ENCODE measurements at regions not wholly inside any gene's neighbourhood (a gene's known extent, or its start where the extent isn't known, plus 50 kb on each side); places are given as distances from the start of the nearest gene placed in this dataset.
"Not testable (repeated sequence)": the region's sequence is repeated elsewhere in the genome, so short reads cannot be mapped to it uniquely, and the experiment has no call there.

GRCh38 chr16:26768385-26769010 lies 298.2 kb upstream of the C16orf82 start:
- no peak for DNase-seq (ENCODE audit: low read depth in 4 of 4, low spot score in 1 of 4)

DNA sequence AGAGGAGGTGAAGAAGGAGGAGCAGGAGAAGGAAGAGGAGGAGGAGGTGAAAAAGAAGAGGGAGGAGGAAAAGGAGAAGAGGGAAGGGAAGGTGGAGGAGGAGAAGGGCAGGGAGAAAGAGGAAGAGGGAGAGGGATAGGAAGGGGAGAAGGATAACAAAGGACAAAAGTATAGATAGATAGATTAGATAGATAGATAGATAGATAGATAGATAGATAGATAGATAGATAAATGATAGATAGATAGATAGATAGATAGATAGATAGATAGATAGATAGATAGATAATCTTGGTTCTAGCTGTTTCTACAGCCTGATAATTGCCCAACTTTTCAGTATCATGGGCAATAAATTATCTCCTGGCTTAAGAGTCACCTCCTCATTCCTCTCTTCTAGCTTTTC lies 296.2 kb upstream of the C16orf82 start:
- DNase-seq (ENCODE audit: low read depth in 4 of 4, low spot score in 1 of 4): no peak

- no peak for DNase-seq (ENCODE audit: low read depth in 4 of 4, low spot score in 1 of 4)
These were observed 294.2 kb upstream of the C16orf82 start for GRCh38 chr16:26772503-26772902.

GRCh38 chr16:26777821-26778220 lies 288.9 kb upstream of the C16orf82 start:
- DNase-seq (ENCODE audit: low read depth in 4 of 4, low spot score in 1 of 4): no peak

GRCh38 chr16:26787924-26788323 lies 278.8 kb upstream of the C16orf82 start:
- DNase-seq (ENCODE audit: low read depth in 4 of 4, low spot score in 1 of 4): no peak

GRCh38 chr16:26791169-26791568 lies 275.6 kb upstream of the C16orf82 start:
- DNase-seq (ENCODE audit: low read depth in 4 of 4, low spot score in 1 of 4): no peak

- no peak for DNase-seq (ENCODE audit: low read depth in 4 of 4, low spot score in 1 of 4)
These were observed 271.5 kb upstream of the C16orf82 start for GRCh38 chr16:26795184-26795583.

DNA sequence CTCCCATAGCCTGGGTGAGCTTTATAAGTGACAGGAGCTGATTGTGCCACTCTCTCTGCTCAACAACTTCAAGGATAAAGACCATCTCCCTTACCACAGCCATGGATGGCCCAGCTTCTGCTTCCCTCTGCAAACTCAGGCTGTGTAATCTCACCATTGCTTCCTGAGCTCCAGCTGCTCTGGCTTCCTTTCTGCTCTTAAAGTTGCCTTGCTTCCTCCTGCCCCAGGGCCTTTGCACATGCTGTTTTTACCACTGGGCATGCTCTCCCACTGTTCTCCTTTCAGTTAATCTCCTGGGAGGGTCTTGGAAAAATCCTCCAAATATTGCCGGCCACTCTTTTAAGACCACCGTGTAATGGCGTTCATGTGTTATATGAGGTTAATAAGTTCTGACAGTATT lies 265.1 kb upstream of the C16orf82 start:
- no peak for DNase-seq (ENCODE audit: low read depth in 4 of 4, low spot score in 1 of 4)

GRCh38 chr16:26802440-26802839 lies 264.3 kb upstream of the C16orf82 start:
- no peak for DNase-seq (ENCODE audit: low read depth in 4 of 4, low spot score in 1 of 4)

DNA sequence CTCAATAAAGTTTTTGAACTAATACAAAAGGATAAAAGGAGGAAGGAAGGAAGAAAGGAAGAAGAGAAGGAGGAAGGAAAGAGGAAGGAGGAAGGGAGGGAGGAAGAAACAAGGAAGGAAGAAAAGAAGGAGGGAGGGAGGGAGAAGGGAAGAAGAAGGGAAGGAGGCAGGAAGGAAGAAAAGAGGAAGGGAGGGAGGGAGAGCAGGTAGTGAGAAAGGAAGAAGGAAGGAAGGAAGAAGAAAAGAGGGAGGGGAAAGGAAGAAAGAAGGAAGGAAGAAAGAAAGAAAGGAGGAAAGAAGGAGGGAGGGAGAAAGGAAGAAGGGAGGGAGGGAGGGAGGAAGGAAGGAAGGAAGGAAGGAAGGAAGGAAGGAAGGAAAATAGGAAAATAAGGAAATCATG lies 263.8 kb upstream of the C16orf82 start:
- DNase-seq (ENCODE audit: low read depth in 4 of 4, low spot score in 1 of 4): no peak

GRCh38 chr16:26806657-26807056 lies 260.1 kb upstream of the C16orf82 start:
- no peak for DNase-seq (ENCODE audit: low read depth in 4 of 4, low spot score in 1 of 4)

DNA sequence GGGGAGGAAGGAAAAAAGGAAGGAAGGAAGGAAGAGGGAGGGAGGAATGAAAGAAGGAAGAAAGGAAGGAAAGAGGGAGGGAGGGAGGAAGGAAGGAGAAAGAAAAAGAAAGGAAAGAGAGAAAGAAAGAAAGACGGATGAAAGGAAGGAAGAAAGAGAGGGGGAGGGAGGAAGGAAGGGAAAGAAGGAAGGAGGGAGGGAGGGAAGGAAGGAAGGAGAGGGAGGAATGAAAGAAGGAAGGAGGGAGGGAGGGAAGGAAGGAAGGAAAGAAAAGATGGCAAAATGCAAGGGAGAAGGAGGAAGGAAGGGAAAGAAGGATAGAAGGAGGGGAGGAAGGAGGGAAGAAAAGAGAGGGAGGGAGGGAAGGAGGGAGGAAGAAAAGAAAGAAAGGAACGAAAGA lies 257.3 kb upstream of the C16orf82 start:
- DNase-seq (ENCODE audit: low read depth in 4 of 4, low spot score in 1 of 4): no peak

DNA sequence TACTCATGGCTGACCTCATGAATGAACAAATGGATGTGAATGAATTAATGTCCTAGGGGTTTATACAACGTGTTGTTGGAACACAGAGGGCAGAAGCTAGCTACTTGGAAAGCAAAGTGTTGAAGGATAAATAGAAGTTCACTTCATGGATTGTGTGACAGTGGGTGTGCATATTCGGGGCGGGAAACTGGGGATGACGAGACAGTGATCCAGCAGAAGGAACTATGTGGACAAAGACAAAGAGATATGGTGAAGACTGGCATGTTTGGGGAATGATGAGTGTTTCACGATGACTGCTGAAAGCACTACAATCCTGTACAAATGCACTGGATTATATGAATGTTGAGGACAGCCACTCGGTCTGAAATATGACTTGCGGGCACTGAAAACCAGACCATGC lies 250.5 kb upstream of the C16orf82 start:
- no peak for DNase-seq (ENCODE audit: low read depth in 4 of 4, low spot score in 1 of 4)

DNA sequence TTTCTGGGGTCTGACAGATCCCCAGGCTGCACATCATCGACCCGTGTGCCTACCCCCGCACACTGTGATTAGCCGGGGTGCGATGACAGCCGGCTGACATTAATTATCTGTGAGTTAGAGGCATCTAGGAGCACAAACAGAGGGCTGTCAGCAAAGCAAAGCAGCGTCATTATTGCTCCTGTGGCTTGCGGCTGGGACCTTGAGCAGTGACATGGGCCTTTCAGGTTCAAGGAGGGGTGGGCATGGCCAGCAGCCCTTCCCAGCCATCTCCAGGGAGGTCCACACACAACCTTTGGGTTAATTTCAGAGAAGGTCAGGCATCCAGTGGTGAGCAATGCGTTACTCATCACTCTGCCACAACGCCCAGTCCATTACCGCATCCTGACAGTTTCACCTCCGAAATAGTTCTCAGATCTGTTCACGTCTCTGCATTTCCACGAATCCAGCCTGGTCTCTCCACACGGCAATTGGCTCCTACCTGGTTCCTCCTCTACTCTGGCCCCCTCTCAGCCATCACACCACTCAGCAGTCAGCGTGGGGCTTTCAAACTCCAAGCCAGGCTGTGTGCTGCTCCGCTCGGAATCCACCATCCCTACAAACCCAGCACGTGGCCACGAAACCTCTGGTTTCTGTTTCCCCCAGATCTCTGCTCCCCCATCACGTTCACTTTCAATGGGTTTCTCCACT lies 249.7 kb upstream of the C16orf82 start:
- DNase-seq (ENCODE audit: low read depth in 4 of 4, low spot score in 1 of 4): no peak

- no peak for DNase-seq (ENCODE audit: low read depth in 4 of 4, low spot score in 1 of 4)
These were observed 248.3 kb upstream of the C16orf82 start for GRCh38 chr16:26818393-26818792.

GRCh38 chr16:26824469-26824868 lies 242.3 kb upstream of the C16orf82 start:
- DNase-seq (ENCODE audit: low read depth in 4 of 4, low spot score in 1 of 4): no peak

DNA sequence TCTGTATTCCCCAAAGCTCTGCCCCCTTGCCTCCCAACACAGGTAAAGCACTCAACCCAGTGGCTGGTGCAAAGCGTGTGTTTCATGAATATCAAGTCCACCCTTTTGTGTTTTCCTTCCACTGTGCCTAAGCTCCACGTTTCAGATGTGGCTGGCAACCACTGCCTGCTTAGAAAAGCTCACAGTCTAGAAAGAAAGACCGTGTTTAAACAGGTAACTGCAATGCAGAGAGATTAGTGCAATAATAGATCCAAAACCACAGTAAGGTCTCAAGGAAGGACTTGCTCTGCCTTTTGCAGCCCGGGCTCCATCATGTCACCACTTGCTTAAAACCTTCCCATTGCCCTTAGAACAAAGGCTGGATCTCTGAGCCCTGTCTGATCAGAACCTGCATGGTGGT lies 240.2 kb upstream of the C16orf82 start:
- DNase-seq (ENCODE audit: low read depth in 4 of 4, low spot score in 1 of 4): no peak

GRCh38 chr16:26827386-26827785 lies 239.3 kb upstream of the C16orf82 start:
- no peak for DNase-seq (ENCODE audit: low read depth in 4 of 4, low spot score in 1 of 4)

GRCh38 chr16:26830428-26831127 lies 236.1 kb upstream of the C16orf82 start:
- no peak for DNase-seq (ENCODE audit: low read depth in 4 of 4, low spot score in 1 of 4)

- not testable (repeated sequence) for DNase-seq (ENCODE audit: low read depth in 4 of 4, low spot score in 1 of 4)
These were observed 230.6 kb upstream of the C16orf82 start for GRCh38 chr16:26836114-26836513.

DNA sequence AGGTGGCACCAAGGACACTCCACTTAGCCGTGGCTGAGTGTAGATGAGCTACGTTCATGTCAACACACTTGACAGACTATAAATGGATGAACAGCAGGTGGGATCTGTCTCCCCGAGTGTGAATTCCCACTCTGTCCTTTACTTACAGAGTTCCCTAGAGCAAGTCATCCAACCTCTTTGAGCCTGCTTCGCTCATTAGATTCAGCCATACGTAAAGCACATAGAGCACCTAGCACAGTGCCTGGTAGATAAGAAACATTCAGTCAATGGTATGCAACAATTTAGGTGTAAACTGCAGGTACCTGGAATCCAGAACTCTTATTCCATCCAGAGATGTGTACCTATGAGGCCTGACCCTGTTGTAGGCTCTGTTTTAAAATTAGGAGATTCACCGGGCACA lies 227.8 kb upstream of the C16orf82 start:
- no peak for DNase-seq (ENCODE audit: low read depth in 4 of 4, low spot score in 1 of 4)

DNA sequence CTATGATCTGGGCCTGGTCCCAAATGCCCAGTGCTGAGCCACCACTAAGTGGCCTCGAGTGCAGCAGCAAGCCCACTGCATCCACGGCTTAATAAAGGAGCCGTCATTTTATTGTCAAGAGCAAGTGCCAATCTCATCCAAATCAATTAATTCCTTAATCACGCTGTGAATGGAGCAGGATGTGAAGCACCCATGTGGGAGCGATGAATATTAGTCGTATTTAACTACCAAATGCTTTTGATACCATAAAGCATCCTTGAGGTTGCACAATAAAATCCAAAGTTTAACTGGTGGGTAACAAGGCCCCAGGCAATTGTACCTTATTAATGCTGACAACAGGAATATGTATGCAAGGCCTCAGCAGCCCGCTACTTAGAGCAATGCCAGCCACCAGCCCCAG lies 226.0 kb upstream of the C16orf82 start:
- DNase-seq (ENCODE audit: low read depth in 4 of 4, low spot score in 1 of 4): no peak

All from stimulated activated CD4-positive, alpha-beta T cell treated with anti-CD3 and anti-CD28 coated beads, Interleukin-1b, Interleukin-23, amount 100 ng/mL, for 24 hours (primary cell).